Mononuclear cell (primary cell): ENCODE measurements at regions not wholly inside any gene's neighbourhood (a gene's known extent, or its start where the extent isn't known, plus 50 kb on each side); places are given as distances from the start of the nearest gene placed in this dataset.

Source experiments
- H3K27me3 ChIP-seq: 2 replicates; pipeline ENCODE4 v1.6.0; 2011; ENCODE audit warnings: low read length, control low read depth; ENCODE audit not compliant: insufficient read depth
- H3K4me1 ChIP-seq: 2 replicates; pipeline ENCODE4 v1.5.1; 2011; ENCODE audit warnings: mild to moderate bottlenecking, low read length, control low read depth; ENCODE audit not compliant: insufficient read depth
- H3K4me3 ChIP-seq: 2 replicates; pipeline ENCODE4 v1.5.1; 2011; ENCODE audit warnings: mild to moderate bottlenecking, low read length, moderate library complexity
- H3K9me3 ChIP-seq: 2 replicates; pipeline ENCODE4 v1.5.1; 2011; ENCODE audit warnings: low read depth, mild to moderate bottlenecking, control low read depth, low read length

DNA sequence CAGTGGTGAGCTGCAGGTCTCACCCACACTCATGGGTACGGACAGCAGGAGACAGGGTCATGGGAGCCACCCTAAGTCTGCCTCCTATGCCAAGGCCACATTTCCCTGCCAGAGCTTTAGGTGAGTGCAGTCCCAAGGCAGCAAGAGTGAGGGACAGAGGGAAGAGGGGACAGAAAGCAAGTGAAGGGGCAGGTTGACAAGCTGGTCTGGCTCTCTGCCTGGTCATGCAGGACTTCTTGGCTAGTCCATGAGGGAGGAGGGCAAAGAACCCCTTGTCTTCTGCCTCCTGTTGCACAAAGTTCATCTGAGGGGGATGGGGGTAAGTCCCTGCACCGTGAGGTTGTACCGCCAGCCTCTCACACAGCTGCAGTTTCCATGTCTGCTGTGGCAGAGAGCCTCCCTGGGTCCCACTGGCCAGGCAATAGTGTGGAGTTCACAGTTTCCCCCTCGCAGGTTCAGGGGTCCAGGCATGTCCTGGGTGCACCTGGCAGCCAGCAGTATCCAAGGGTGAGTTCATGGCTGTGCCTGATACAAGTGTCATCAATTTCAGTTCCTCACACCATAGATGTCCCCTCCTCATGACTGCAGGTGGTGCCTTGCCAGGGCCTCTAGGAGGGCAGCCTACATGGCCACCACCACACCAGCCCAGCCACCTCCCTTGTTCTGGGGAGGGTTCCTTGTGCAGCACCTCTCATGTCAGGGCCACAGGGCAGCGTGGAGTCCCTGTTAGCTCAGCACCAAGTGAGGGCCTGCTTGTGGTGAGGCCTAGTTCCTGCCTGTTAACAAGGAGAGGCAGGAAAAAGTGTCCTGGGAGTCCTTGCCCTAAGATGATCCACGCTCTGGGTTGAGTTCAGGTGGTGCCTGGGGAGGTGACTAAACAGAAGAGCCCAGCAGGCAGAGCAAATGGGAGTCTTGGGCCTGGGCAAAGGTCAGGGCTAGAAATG lies 72.5 kb downstream of the ADRA2C start:
- Histone ChIP-seq H3K4me3 (no peak overlapping the region), H3K9me3 (no peaks in the 10 kb centered on the region), H3K4me1 (no peaks in the 10 kb centered on the region), H3K27me3 (peaks cover 3% of the 10 kb centered on the region)

DNA sequence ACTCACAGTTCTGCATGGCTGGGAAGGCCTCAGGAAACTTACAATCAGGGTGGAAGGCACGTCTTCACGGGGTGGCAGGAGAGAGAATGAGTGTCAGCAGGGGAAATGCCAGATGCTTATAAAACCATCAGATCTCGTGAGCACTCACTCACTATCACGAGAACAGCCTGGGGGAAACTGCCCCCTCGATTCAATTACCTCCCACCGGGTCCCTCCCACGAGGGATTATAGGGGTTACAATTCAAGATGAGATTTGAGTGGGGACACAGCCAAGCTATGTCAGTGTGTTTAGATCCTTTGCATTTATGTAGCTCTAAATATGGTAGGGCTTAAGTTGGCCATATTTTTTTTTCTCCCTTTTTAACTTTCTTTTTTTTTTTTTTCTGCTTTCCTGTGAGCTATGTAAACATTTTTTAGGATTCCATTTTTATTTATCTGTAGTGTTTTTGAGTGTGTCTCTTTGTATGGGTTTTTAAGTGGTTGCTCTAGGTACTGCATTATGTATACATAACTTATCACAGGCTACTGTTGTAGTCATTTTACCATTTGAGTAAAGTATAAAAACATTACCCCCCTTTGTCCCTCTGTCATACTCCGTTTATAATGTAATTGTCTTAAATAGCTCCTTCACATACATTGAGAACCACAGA lies 79.0 kb downstream of the ADRA2C start:
- no peaks in the 10 kb centered on the region for H3K9me3 ChIP-seq
- no peaks in the 10 kb centered on the region for H3K4me1 ChIP-seq
- H3K27me3 ChIP-seq, result peaks cover 3% of the 10 kb centered on the region
- H3K4me3 ChIP-seq, result no peak overlapping the region

DNA sequence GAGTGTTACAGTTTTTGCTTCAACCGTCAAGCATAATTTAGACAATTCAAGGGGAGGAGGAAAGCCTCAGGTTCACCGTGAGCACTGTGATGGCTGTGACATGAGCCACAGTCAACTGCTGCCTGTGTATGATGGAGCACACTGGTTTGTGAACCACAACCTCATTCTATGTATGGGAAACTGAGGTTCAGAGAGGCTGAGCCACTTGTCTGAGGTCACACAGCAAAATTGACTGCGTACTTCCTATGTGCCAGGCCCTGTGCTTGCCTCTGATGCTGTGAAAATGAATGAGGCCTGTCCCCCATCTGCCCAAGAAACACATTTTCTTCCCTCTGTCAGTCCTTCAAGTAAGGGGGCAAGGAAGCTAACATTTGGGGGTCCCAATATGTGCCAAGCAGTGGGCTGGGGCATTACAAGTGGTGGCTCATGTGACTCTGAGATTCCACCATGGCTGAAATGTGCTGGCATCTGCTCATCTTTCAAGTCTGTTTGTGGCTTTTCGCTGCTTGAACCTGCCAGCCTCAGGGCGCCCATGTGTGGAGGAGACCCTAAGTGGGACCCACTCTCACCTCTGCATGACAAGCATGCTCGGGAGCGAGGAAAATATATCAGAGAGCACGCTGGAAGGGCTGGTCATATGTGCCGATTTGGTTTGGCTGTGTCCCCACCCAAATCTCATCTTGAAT lies 79.7 kb downstream of the ADRA2C start:
- H3K9me3 ChIP-seq, result no peaks in the 10 kb centered on the region
- no peak overlapping the region for H3K4me3 ChIP-seq
- H3K4me1 ChIP-seq, result no peaks in the 10 kb centered on the region
- H3K27me3 ChIP-seq, result peaks cover 3% of the 10 kb centered on the region

DNA sequence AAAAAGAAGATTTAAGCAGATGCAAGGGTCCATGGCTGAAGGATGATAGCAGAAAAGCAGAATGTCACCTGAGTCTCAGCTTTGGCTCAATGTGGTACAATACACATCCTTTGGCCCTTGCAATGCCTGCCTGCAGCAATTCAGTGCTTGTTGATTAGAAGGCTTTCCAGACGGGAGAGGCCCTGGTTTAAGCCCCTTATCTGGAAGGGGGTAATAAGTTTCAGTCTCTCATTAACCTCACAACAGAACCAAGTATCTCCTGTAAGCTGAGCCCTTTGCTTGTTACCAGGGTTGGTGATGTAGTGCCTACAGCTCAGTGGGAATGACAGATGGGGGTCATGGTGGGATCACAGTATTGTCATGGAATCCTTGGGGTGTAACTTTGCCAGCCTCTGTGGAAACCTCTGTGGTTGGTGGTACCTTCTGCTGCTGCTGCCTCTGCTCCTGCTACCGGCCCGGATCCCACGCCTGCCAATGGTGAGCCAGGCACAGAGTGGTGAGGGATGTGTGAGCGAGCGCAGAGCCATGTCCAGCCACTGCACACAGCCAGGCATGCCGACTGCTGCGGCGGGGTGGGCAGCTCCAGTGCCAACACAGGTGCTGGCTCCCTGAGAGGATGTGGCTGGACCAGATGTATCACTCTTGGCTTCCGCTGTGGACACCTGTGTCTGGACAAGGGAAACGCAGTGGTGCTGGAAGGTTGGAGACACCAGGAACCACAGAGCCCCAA lies 81.2 kb downstream of the ADRA2C start:
- no peak overlapping the region for H3K4me3 ChIP-seq
- no peaks in the 10 kb centered on the region for H3K9me3 ChIP-seq
- H3K4me1 ChIP-seq, result no peaks in the 10 kb centered on the region
- peaks cover 3% of the 10 kb centered on the region for H3K27me3 ChIP-seq

DNA sequence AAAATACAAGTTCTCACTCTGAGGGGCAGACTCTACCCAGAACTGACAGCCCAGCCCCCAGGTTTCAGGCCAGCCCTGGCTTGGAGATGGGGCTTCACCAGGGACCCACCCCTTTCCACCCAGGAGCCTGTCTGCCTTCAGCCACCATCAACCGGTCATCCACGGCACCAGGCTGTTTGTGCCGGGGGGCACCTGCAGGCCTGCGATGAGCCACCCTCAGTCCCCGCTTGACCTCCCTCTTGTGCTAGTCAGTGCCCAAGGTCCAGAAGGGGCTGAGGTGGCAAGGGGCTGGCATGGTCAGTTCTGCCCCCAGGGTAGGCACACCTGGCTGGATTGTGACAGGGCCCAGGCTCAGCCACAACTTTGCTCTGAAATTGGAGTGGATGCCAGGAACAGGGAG lies 82.1 kb downstream of the ADRA2C start:
- H3K27me3 ChIP-seq, result no peaks in the 10 kb centered on the region
- H3K4me1 ChIP-seq, result no peaks in the 10 kb centered on the region
- H3K4me3 ChIP-seq, result no peak overlapping the region
- H3K9me3 ChIP-seq, result no peaks in the 10 kb centered on the region

DNA sequence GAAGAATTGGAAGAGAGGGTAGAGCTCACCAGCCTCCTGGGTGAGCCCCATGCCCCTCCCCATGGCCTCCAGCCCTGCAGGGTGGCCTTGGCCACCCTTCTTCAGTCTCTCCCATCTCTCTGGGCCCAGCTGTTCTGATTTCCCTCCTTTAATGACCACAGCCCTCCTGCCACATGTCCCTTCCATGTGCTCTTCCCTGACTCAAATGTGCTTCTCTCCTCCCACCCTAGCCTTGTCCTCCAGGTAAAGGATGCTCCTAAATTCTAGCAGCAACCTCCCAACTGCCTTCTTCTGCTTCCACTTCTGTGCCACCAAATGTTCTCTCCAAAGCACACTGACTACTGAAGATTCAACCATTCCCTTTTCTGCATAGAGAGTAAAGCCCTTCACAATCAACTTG lies 83.0 kb downstream of the ADRA2C start:
- Histone ChIP-seq H3K4me1 (no peaks in the 10 kb centered on the region), H3K27me3 (no peaks in the 10 kb centered on the region), H3K9me3 (no peaks in the 10 kb centered on the region), H3K4me3 (no peak overlapping the region)

DNA sequence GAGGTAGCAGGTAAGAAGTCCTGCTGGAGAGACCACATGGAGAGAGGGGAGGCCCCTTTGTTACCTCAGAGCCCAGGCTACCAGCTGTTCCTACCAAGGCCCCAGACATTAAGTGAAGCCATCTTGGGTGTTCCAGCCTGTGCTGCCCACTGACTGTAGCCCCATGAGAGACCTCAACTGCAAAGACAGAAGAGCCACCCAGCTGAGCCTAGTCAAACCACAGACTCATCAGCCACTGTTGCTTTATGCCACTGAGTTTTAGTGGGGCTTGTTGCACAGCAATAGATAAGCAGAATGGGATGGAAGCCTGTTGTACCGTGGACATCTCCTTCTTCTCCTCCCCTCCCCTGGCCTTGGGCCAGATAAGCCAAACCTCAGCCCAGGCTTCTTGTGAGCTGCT lies 83.9 kb downstream of the ADRA2C start:
- H3K27me3 ChIP-seq, result no peaks in the 10 kb centered on the region
- H3K4me1 ChIP-seq, result no peaks in the 10 kb centered on the region
- no peaks in the 10 kb centered on the region for H3K9me3 ChIP-seq
- no peak overlapping the region for H3K4me3 ChIP-seq

DNA sequence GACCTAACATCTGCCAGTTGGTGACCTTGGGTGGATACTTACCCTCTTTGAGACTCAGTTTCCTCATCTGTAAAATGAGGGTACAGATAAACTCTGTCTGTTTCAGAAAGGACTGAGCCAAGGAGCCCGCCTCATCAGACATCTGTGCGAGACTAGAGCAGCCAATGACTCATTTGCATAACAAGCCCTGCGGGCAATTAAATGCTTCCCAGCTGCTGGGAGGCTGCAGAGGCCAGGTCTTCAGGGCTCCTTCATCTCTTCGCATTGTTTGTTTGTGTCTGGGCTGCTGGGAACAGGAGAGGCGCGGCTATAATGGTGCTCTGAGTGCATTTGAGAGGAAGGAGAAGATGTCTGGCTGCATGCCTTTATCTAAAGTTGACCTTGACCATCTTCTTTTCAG lies 85.0 kb downstream of the ADRA2C start:
- Histone ChIP-seq H3K9me3 (no peaks in the 10 kb centered on the region), H3K4me3 (no peak overlapping the region), H3K4me1 (no peaks in the 10 kb centered on the region), H3K27me3 (no peaks in the 10 kb centered on the region)

DNA sequence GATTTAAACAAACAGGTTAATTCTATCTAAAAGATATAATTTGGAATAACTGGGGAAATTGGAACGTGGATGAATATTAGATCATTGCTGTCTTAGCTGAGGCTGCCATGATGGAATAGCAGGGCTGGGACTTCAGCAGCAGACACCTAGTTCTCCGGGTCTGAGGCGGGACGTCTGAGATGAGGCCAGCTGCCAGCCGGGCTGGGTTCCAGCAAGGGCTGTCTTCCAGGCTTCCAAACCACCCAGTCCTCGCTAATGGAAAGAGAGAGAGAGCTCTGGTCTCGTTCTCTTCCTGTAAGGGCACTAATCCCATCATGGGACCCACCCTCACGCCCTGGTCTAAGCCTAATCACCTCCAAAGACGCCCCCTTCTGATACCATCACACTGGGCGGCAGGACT lies 85.7 kb downstream of the ADRA2C start:
- H3K4me3 ChIP-seq, result no peak overlapping the region
- H3K27me3 ChIP-seq, result no peaks in the 10 kb centered on the region
- no peaks in the 10 kb centered on the region for H3K4me1 ChIP-seq
- H3K9me3 ChIP-seq, result no peaks in the 10 kb centered on the region

DNA sequence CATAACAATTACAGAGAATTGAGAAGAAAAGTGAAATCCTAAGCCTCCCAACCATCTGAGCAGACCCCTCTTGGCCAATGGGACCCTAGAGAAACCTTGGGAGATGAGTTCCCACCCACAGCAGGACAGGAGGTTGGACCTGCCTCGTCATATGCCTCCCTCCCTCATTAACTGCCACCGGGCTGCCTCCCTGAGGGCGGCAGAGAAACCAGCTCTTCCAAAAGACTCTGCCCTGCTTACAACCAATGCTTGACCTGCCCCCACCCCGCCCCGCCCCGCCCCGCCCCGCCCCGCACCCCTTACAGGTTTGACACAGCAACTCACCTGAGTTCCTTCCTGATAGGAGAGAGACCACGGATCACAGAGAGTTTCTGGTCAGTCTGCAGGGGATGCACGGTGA lies 86.1 kb downstream of the ADRA2C start:
- H3K27me3 ChIP-seq, result no peaks in the 10 kb centered on the region
- no peaks in the 10 kb centered on the region for H3K9me3 ChIP-seq
- H3K4me3 ChIP-seq, result no peak overlapping the region
- H3K4me1 ChIP-seq, result no peaks in the 10 kb centered on the region

DNA sequence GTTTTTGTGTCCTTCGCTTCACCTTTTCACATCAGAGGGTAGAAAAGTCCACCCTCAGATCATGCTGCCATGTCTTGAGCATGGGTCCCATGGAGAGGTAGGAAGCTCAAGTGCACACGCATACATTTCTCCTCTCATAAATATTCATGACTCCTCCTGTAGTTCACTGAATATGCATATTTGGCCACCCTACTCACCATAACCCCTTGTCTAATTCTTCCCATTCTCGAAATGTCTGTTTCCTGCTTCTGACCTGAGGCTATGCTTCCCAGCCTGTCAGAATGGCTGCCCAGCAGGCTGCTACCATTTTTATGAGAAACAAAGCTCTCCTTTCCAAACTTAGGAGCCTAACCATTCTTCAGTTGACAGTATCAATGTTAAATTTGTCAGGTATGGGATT lies 86.5 kb downstream of the ADRA2C start:
- H3K9me3 ChIP-seq, result no peaks in the 10 kb centered on the region
- H3K27me3 ChIP-seq, result no peaks in the 10 kb centered on the region
- no peak overlapping the region for H3K4me3 ChIP-seq
- no peaks in the 10 kb centered on the region for H3K4me1 ChIP-seq

DNA sequence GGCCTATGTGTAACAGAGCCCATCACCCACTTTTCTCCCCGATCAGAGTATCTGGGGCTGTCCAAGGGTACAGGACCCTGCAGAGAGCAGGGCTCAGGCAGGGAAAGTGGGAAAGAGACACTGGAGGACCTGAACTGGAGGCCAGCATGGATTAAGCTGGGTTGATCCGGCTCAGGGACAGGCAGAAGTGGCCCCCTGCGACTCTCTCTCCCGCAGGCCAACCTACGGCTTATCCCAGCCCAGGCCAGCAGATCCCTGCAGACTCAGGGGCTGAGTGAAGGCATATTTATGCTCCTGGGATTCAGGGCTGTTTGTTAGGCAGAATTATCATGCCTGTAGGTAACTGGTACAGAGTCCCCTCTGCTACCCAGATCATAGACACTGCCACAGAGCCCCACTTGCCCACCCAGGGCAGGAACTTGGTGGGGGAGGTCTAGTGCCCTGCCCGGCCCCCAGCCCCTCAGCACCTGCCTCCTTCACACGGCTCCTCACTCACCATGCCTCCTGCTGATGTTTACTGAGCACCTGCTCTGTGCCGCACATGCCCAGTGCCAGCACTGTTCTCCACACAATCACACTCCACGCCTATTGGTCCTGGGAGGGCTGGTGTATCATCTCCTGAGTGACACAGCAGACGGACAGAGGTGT lies 87.3 kb downstream of the ADRA2C start:
- no peaks in the 10 kb centered on the region for H3K9me3 ChIP-seq
- H3K4me3 ChIP-seq, result no peak overlapping the region
- H3K4me1 ChIP-seq, result no peaks in the 10 kb centered on the region
- H3K27me3 ChIP-seq, result no peaks in the 10 kb centered on the region

DNA sequence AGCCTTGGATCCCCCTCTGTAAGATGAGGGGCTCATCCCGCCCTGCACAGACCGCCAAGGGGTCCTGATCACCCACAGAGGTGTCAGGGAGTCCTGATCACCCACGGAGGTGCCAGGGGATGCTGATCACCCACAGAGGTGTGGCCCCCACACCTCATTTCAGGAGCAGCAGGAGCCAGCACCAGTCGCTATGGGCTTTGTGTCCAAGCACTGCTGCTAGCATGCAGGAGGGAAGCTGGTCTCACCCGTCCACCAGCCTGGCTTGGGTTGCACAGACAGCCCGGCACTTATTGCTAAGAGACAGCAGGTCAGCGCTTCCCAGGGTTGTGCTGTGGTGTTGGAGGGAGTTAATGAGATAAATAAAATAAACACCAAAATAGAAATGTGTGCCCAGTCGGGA lies 88.5 kb downstream of the ADRA2C start:
- no peaks in the 10 kb centered on the region for H3K4me1 ChIP-seq
- H3K27me3 ChIP-seq, result no peaks in the 10 kb centered on the region
- no peak overlapping the region for H3K4me3 ChIP-seq
- H3K9me3 ChIP-seq, result no peaks in the 10 kb centered on the region

DNA sequence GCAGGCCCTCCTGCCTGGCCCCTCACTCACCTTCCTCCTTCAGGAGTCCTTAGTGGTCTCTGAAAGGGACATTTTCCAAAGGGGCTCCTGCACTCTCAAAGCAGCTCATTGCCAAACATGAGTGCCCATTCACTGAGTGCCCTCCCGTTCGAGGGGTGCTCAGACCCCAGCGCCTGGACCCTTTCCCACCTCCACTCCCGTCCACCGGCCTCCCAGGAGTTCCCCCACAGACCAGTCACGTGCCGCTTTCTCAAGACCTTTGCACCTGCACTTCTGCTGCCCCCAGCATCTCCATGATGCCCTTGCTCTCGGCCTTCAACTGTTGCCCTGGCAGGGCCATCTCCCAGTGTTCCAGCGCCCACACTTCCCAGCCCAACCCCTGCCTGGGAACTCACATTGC lies 89.5 kb downstream of the ADRA2C start:
- H3K4me3 ChIP-seq, result no peak overlapping the region
- no peaks in the 10 kb centered on the region for H3K27me3 ChIP-seq
- no peaks in the 10 kb centered on the region for H3K9me3 ChIP-seq
- no peaks in the 10 kb centered on the region for H3K4me1 ChIP-seq
